HL-60 (cell line): ENCODE measurements at regions not wholly inside any gene's neighbourhood (a gene's known extent, or its start where the extent isn't known, plus 50 kb on each side); places are given as distances from the start of the nearest gene placed in this dataset.

Experiments used
- DNase-seq, 2 experiments: peaks; one replicate each; pipeline ENCODE4 v3.0.0-alpha.2; 2010 to 2020; ENCODE audit warnings: low read depth in 1 of 2, low spot score in 1 of 2
- H3K27ac ChIP-seq: fragments of 250-450 bp; sonication (Bioruptor Pico); replicated peaks from 2 replicates; pipeline ENCODE4 v1.5.1; 2020; ENCODE audit warnings: mild to moderate bottlenecking, moderate library complexity
- H3K27me3 ChIP-seq: fragments of 250-450 bp; sonication (Bioruptor Pico); 2 replicates; pipeline ENCODE4 v1.5.1; 2021; ENCODE audit warnings: mild to moderate bottlenecking, moderate library complexity; ENCODE audit not compliant: insufficient read depth, poor library complexity, severe bottlenecking
- H3K4me3 ChIP-seq: replicated peaks from 2 replicates; pipeline ENCODE4 v1.5.1; 2011; ENCODE audit warnings: mild to moderate bottlenecking, control low read depth, low read length; ENCODE audit not compliant: insufficient read depth
- GABPA ChIP-seq: IDR thresholded peaks from 2 replicates; pipeline ENCODE4 v1.6.1; 2012; ENCODE audit warnings: low read depth
- POLR2AphosphoS5 ChIP-seq: IDR thresholded peaks from 2 replicates; pipeline ENCODE4 v1.6.1; 2012; ENCODE audit warnings: low read depth
- SPI1 ChIP-seq: IDR thresholded peaks from 2 replicates; pipeline ENCODE4 v1.6.1; 2012; ENCODE audit warnings: low read depth, mild to moderate bottlenecking, borderline replicate concordance
- TF ChIP-seq, protein P1 (sequence below): IDR thresholded peaks from one replicate; pipeline ENCODE4 v1.5.1; 2011; ENCODE audit warnings: low read length, control low read depth, inconsistent platforms; ENCODE audit not compliant: insufficient read depth
- TF ChIP-seq, protein P2 (sequence below): IDR thresholded peaks from 2 replicates; pipeline ENCODE4 v1.6.1; 2012; ENCODE audit warnings: low read depth; ENCODE audit not compliant: insufficient replicate concordance

- Histone ChIP-seq H3K27me3 (peaks cover 3% of the 10 kb centered on the region), H3K27ac (no peak overlapping the region), H3K4me3 (no peak overlapping the region)
- TF ChIP-seq POLR2AphosphoS5 (no peak), GABPA (no peak), SPI1 (no peak)
- TF ChIP-seq, protein P1, sequence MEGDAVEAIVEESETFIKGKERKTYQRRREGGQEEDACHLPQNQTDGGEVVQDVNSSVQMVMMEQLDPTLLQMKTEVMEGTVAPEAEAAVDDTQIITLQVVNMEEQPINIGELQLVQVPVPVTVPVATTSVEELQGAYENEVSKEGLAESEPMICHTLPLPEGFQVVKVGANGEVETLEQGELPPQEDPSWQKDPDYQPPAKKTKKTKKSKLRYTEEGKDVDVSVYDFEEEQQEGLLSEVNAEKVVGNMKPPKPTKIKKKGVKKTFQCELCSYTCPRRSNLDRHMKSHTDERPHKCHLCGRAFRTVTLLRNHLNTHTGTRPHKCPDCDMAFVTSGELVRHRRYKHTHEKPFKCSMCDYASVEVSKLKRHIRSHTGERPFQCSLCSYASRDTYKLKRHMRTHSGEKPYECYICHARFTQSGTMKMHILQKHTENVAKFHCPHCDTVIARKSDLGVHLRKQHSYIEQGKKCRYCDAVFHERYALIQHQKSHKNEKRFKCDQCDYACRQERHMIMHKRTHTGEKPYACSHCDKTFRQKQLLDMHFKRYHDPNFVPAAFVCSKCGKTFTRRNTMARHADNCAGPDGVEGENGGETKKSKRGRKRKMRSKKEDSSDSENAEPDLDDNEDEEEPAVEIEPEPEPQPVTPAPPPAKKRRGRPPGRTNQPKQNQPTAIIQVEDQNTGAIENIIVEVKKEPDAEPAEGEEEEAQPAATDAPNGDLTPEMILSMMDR: no peak
- TF ChIP-seq, protein P2, sequence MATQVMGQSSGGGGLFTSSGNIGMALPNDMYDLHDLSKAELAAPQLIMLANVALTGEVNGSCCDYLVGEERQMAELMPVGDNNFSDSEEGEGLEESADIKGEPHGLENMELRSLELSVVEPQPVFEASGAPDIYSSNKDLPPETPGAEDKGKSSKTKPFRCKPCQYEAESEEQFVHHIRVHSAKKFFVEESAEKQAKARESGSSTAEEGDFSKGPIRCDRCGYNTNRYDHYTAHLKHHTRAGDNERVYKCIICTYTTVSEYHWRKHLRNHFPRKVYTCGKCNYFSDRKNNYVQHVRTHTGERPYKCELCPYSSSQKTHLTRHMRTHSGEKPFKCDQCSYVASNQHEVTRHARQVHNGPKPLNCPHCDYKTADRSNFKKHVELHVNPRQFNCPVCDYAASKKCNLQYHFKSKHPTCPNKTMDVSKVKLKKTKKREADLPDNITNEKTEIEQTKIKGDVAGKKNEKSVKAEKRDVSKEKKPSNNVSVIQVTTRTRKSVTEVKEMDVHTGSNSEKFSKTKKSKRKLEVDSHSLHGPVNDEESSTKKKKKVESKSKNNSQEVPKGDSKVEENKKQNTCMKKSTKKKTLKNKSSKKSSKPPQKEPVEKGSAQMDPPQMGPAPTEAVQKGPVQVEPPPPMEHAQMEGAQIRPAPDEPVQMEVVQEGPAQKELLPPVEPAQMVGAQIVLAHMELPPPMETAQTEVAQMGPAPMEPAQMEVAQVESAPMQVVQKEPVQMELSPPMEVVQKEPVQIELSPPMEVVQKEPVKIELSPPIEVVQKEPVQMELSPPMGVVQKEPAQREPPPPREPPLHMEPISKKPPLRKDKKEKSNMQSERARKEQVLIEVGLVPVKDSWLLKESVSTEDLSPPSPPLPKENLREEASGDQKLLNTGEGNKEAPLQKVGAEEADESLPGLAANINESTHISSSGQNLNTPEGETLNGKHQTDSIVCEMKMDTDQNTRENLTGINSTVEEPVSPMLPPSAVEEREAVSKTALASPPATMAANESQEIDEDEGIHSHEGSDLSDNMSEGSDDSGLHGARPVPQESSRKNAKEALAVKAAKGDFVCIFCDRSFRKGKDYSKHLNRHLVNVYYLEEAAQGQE: no peak
- DNase-seq: no peak
These were observed 69.4 kb downstream of the BMP2 start for GRCh38 chr20:6836821-6837374.

DNA sequence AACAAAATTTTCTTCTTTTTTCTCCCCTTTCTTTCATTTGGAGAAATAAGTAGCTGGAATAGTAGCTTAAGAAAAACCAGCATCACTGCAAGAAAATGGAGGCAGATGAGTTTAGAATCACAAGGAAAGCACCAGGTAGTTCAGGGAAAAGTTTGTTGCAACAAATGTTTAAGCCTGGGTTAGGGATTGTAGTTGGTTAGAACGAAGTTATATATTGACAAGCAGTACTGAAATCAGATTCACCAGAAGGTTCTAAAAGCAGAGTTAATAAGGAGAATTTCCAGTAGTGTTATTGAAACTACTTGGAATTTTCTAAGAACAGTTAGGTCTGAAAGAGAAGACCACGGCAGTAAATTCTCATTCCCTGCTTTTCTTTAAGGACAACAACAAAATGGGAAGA is 70.2 kb downstream of the BMP2 start:
- H3K27ac ChIP-seq: no peak overlapping the region
- no peak overlapping the region for H3K4me3 ChIP-seq
- H3K27me3 ChIP-seq: peaks cover 3% of the 10 kb centered on the region
- no peak for DNase-seq
- TF ChIP-seq, protein P1: no peak
- TF ChIP-seq SPI1 (no peak), POLR2AphosphoS5 (no peak), GABPA (no peak)
- TF ChIP-seq, protein P2: no peak

GRCh38 chr20:6838181-6838826 is 70.8 kb downstream of the BMP2 start:
- no peak overlapping the region for H3K27ac ChIP-seq
- TF ChIP-seq, protein P1: no peak
- TF ChIP-seq GABPA (no peak), POLR2AphosphoS5 (no peak), SPI1 (no peak)
- TF ChIP-seq, protein P2: no peak
- peaks cover 3% of the 10 kb centered on the region for H3K27me3 ChIP-seq
- no peak for DNase-seq
- H3K4me3 ChIP-seq: no peak overlapping the region
